Thyroid gland (tissue), 4 donors: ENCODE measurements at regions not wholly inside any gene's neighbourhood (a gene's known extent, or its start where the extent isn't known, plus 50 kb on each side); places are given as distances from the start of the nearest gene placed in this dataset.

Experiments
- DNase-seq, 2 donors: peaks; one replicate each; pipeline ENCODE4 v3.0.0-alpha.2; 2019
- H3K27ac ChIP-seq, 3 donors: fragments of 200-600 bp; sonication (generic); 1 replicate in 2 of 3; 2 replicates in 1 of 3; pipeline ENCODE4 v1.5.1; 2016 to 2019; ENCODE audit warnings: mild to moderate bottlenecking in 1 of 3, moderate library complexity in 1 of 3
- H3K27me3 ChIP-seq: fragments of 200-600 bp; sonication (generic); one replicate; pipeline ENCODE4 v1.5.1; 2019
- H3K36me3 ChIP-seq, 2 donors: fragments of 200-600 bp; sonication (generic); one replicate each; pipeline ENCODE4 v1.5.1; 2016 to 2019
- H3K4me1 ChIP-seq, 2 donors: fragments of 200-600 bp; sonication (generic); one replicate each; pipeline ENCODE4 v1.5.1; 2017 to 2019
- H3K4me3 ChIP-seq, 3 donors: fragments of 200-600 bp; sonication (generic); replicated peaks in 1 of 3; 1 replicate in 2 of 3; 2 replicates in 1 of 3; pipeline ENCODE4 v1.5.1; 2016; ENCODE audit warnings: mild to moderate bottlenecking in 1 of 3
- H3K9me3 ChIP-seq: fragments of 200-600 bp; sonication (generic); one replicate; pipeline ENCODE4 v1.5.1; 2017
- CTCF ChIP-seq, 6 experiments: fragments of 200-600 bp in 3 of 6; fragments of 450-650 bp in 3 of 6; sonication (generic) in 3 of 6; IDR thresholded peaks; one replicate each; pipeline ENCODE4 v1.5.1; 2016 to 2019; ENCODE audit warnings: antibody characterized with exemption in 6 of 6, mild to moderate bottlenecking in 2 of 6, inconsistent platforms in 1 of 6, moderate library complexity in 1 of 6
- POLR2A ChIP-seq, 2 donors: fragments of 450-650 bp; IDR thresholded peaks; one replicate each; pipeline ENCODE4 v1.6.1; 2017; ENCODE audit warnings: antibody characterized with exemption in 2 of 2, mild to moderate bottlenecking in 2 of 2, moderate library complexity in 1 of 2
- WGBS, 2 donors: methylation state at CpG; one replicate each; pipeline ENCODE4 v1.1.5; 2017; 5-methylcytosine and 5-hydroxymethylcytosine counted together
- intact Hi-C: fragments of 100-400 bp; cut with DNase I; formaldehyde crosslinking; loops from one replicate; pipeline ENCODE4 v1.15.1; 2023

GRCh38 chr12:126430921-126431320, 1365.7 kb downstream of the AACS start:
- 56 to 64% methylated on average over 2 of the region's 2 CpGs for WGBS, 2 donors
- Histone ChIP-seq H3K4me1 (no peaks in the 10 kb centered on the region), H3K4me3 (no peak overlapping the region), H3K9me3 (no peaks in the 10 kb centered on the region), H3K27me3 (no peaks in the 10 kb centered on the region), H3K36me3 (no peaks in the 10 kb centered on the region), H3K27ac (no peak overlapping the region)
- intact Hi-C loops = no loop called here
- no peak for DNase-seq
- no peak for TF ChIP-seq CTCF (IDR thresholded peaks at IDR 0.05)
- TF ChIP-seq POLR2A (IDR thresholded peaks at IDR 0.05) = no peak

GRCh38 chr12:126431767-126432166, 1366.5 kb downstream of the AACS start:
- intact Hi-C loops = no loop called here
- TF ChIP-seq POLR2A (IDR thresholded peaks at IDR 0.05) = no peak
- no peak for TF ChIP-seq CTCF (IDR thresholded peaks at IDR 0.05)
- Histone ChIP-seq H3K27ac (no peak overlapping the region), H3K4me3 (no peak overlapping the region), H3K9me3 (no peaks in the 10 kb centered on the region), H3K4me1 (no peaks in the 10 kb centered on the region), H3K27me3 (no peaks in the 10 kb centered on the region), H3K36me3 (no peaks in the 10 kb centered on the region)
- WGBS, 2 donors = 65 to 70% methylated on average over 6 of the region's 6 CpGs
- no peak for DNase-seq

GRCh38 chr12:126432780-126433179, 1367.5 kb downstream of the AACS start:
- no peak overlapping the region for H3K27ac ChIP-seq
- H3K4me3 ChIP-seq = no peak overlapping the region
- no peaks in the 10 kb centered on the region for H3K9me3 ChIP-seq
- no peaks in the 10 kb centered on the region for H3K27me3 ChIP-seq
- no peaks in the 10 kb centered on the region for H3K36me3 ChIP-seq
- DNase-seq = no peak
- WGBS, 2 donors = 53 to 61% methylated on average over 1 of the region's 1 CpG
- H3K4me1 ChIP-seq = no peaks in the 10 kb centered on the region
- TF ChIP-seq POLR2A (IDR thresholded peaks at IDR 0.05) (no peak), CTCF (IDR thresholded peaks at IDR 0.05) (no peak)
- intact Hi-C loops = no loop called here

- Histone ChIP-seq H3K9me3 (no peaks in the 10 kb centered on the region), H3K36me3 (no peaks in the 10 kb centered on the region), H3K27me3 (no peaks in the 10 kb centered on the region), H3K4me1 (no peaks in the 10 kb centered on the region), H3K4me3 (no peak overlapping the region), H3K27ac (no peak overlapping the region)
- no peak for DNase-seq
- no peak for TF ChIP-seq CTCF (IDR thresholded peaks at IDR 0.05)
- no peak for TF ChIP-seq POLR2A (IDR thresholded peaks at IDR 0.05)
- intact Hi-C loops = no loop called here
- 68 to 81% methylated on average over 5 of the region's 5 CpGs for WGBS, 2 donors
Measured at GRCh38 chr12:126434412-126434985, 1369.3 kb downstream of the AACS start.

GRCh38 chr12:126436041-126436440, 1370.8 kb downstream of the AACS start:
- Histone ChIP-seq H3K4me1 (no peaks in the 10 kb centered on the region), H3K27me3 (no peaks in the 10 kb centered on the region), H3K27ac (no peak overlapping the region), H3K4me3 (no peak overlapping the region), H3K9me3 (no peaks in the 10 kb centered on the region), H3K36me3 (no peaks in the 10 kb centered on the region)
- no peak for TF ChIP-seq POLR2A (IDR thresholded peaks at IDR 0.05)
- TF ChIP-seq CTCF (IDR thresholded peaks at IDR 0.05) = no peak
- intact Hi-C loops = no loop called here
- DNase-seq = no peak
- 85 to 95% methylated on average over 3 of the region's 3 CpGs for WGBS, 2 donors
